PC-9 (cell line): ENCODE measurements at regions not wholly inside any gene's neighbourhood (a gene's known extent, or its start where the extent isn't known, plus 50 kb on each side); places are given as distances from the start of the nearest gene placed in this dataset.
"Not testable (repeated sequence)": the region's sequence is repeated elsewhere in the genome, so short reads cannot be mapped to it uniquely, and the experiment has no call there.

Source experiments
- BruUV-seq: library from RNA; stranded (reverse); fragments of 400-500 nt; replicated peaks from 2 replicates; lab custom pipeline; 2021; lab: Mats Ljungman, UMichigan
- CTCF ChIA-PET: fragments of 300-600 bp; sonication (Branson Sonifier 250); formaldehyde crosslinking; loops from one replicate; lab custom pipeline; 2022; ENCODE audit warnings: antibody characterized with exemption; lab: Charles Lee
- POLR2A ChIA-PET: fragments of 300-600 bp; sonication (Branson Sonifier 250); formaldehyde crosslinking; loops from one replicate; lab custom pipeline; 2022; ENCODE audit warnings: antibody characterized with exemption; ENCODE audit not compliant: unreplicated experiment; lab: Charles Lee
- DNase-seq, 2 experiments: peaks; one replicate each; pipeline versions ENCODE4 v3.0.0 to v3.0.0-alpha.2; 2015 to 2022; ENCODE audit warnings: mixed read lengths in 1 of 2
- H2AFZ ChIP-seq: fragments of 200-600 bp; sonication (generic); 2 replicates; pipeline ENCODE4 v1.8.1; 2017; ENCODE audit warnings: antibody characterized with exemption
- H3F3A ChIP-seq: fragments of 200-600 bp; sonication (generic); 2 replicates; pipeline ENCODE4 v1.8.1; 2017; ENCODE audit warnings: antibody characterized with exemption, mild to moderate bottlenecking, low read depth; ENCODE audit not compliant: insufficient read depth
- H3K27ac ChIP-seq: fragments of 200-600 bp; sonication (generic); 2 replicates; pipeline ENCODE4 v1.6.1; 2016; ENCODE audit warnings: mixed run types
- H3K27me3 ChIP-seq: fragments of 200-600 bp; sonication (generic); 2 replicates; pipeline ENCODE4 v1.6.1; 2016; ENCODE audit warnings: low read depth, mixed run types; ENCODE audit not compliant: insufficient read depth
- H3K36me3 ChIP-seq: fragments of 200-600 bp; sonication (generic); 2 replicates; pipeline ENCODE4 v1.6.1; 2016; ENCODE audit warnings: low read depth, mixed run types
- H3K4me1 ChIP-seq: fragments of 200-600 bp; sonication (generic); replicated peaks from 2 replicates; pipeline ENCODE4 v1.6.1; 2016; ENCODE audit warnings: mixed run types; ENCODE audit not compliant: insufficient read depth
- H3K4me2 ChIP-seq: fragments of 200-600 bp; sonication (generic); 2 replicates; pipeline ENCODE4 v1.6.1; 2017; ENCODE audit warnings: mixed run types
- H3K4me3 ChIP-seq: fragments of 200-600 bp; sonication (generic); 2 replicates; pipeline ENCODE4 v1.6.1; 2016; ENCODE audit warnings: mixed run types
- H3K79me2 ChIP-seq: fragments of 200-600 bp; sonication (generic); 2 replicates; pipeline ENCODE4 v1.6.1; 2017; ENCODE audit warnings: low read depth, mixed run types
- H3K9me2 ChIP-seq: fragments of 200-600 bp; sonication (generic); 2 replicates; pipeline ENCODE4 v1.8.1; 2017; ENCODE audit warnings: mild to moderate bottlenecking; ENCODE audit not compliant: insufficient read depth
- H3K9me3 ChIP-seq: fragments of 200-600 bp; sonication (generic); 2 replicates; pipeline ENCODE4 v1.8.1; 2016; ENCODE audit warnings: low read depth; ENCODE audit not compliant: insufficient read depth
- H4K20me1 ChIP-seq: fragments of 200-600 bp; sonication (generic); 2 replicates; pipeline ENCODE4 v1.8.1; 2017; ENCODE audit not compliant: insufficient read depth
- CTCF ChIP-seq: fragments of 200-600 bp; sonication (generic); conservative IDR thresholded peaks from 2 replicates; pipeline ENCODE4 v1.6.1; 2017; ENCODE audit warnings: mixed run types, antibody characterized with exemption, mild to moderate bottlenecking, moderate library complexity
- EZH2 ChIP-seq: fragments of 200-600 bp; sonication (generic); IDR thresholded peaks from 2 replicates; pipeline ENCODE4 v1.8.0; 2017; ENCODE audit warnings: antibody characterized with exemption, low read depth
- intact Hi-C: fragments of 100-400 bp; cut with micrococcal nuclease; formaldehyde crosslinking; loops from one replicate; pipeline ENCODE4 v1.10.0; 2022; ENCODE audit not compliant: unreplicated experiment

- no peaks in the 10 kb centered on the region for H3K4me1 ChIP-seq
- no peak for TF ChIP-seq EZH2
- TF ChIP-seq CTCF, result no peak
- H3K79me2 ChIP-seq, result no peaks in the 10 kb centered on the region
- H3F3A ChIP-seq, result no peaks in the 10 kb centered on the region
- intact Hi-C loops, result no loop called here
- BruUV-seq, result no TSS peak
- H3K36me3 ChIP-seq, result no peaks in the 10 kb centered on the region
- no peaks in the 10 kb centered on the region for H3K9me3 ChIP-seq
- no peaks in the 10 kb centered on the region for H3K27me3 ChIP-seq
- ChIA-PET CTCF (no interaction called here), POLR2A (no interaction called here)
- H4K20me1 ChIP-seq, result no peaks in the 10 kb centered on the region
- no peak overlapping the region for H3K4me3 ChIP-seq
- H3K9me2 ChIP-seq, result no peaks in the 10 kb centered on the region
- H3K4me2 ChIP-seq, result no peak overlapping the region
- DNase-seq, result no peak
- no peak overlapping the region for H3K27ac ChIP-seq
- no peak overlapping the region for H2AFZ ChIP-seq
Measured at GRCh38 chrX:122363112-122363795, 820.8 kb upstream of the GRIA3 start.

- CTCF ChIA-PET, H3K27ac ChIP-seq, H2AFZ ChIP-seq, H4K20me1 ChIP-seq, DNase-seq, H3K36me3 ChIP-seq, H3K4me1 ChIP-seq, H3K9me3 ChIP-seq, H3K4me3 ChIP-seq, intact Hi-C loops, H3K27me3 ChIP-seq, H3F3A ChIP-seq, H3K79me2 ChIP-seq, H3K9me2 ChIP-seq, POLR2A ChIA-PET, H3K4me2 ChIP-seq, BruUV-seq: not testable (repeated sequence)
Measured at GRCh38 chrX:122375533-122375932, 808.5 kb upstream of the GRIA3 start.

GRCh38 chrX:122389005-122389404 is 795.1 kb upstream of the GRIA3 start:
- no peak overlapping the region for H3K27ac ChIP-seq
- H3K9me3 ChIP-seq, result no peaks in the 10 kb centered on the region
- H2AFZ ChIP-seq, result no peak overlapping the region
- H3K4me3 ChIP-seq, result no peak overlapping the region
- ChIA-PET POLR2A (no interaction called here), CTCF (no interaction called here)
- H3F3A ChIP-seq, result no peaks in the 10 kb centered on the region
- TF ChIP-seq CTCF (no peak), EZH2 (no peak)
- no TSS peak for BruUV-seq
- H3K9me2 ChIP-seq, result no peaks in the 10 kb centered on the region
- intact Hi-C loops, result no loop called here
- H3K79me2 ChIP-seq, result no peaks in the 10 kb centered on the region
- H3K4me1 ChIP-seq, result no peaks in the 10 kb centered on the region
- no peak overlapping the region for H3K4me2 ChIP-seq
- DNase-seq, result no peak
- 0 out of 2 replicates have a peak, but pooled peaks cover 5% of the 10 kb centered on the region for H3K27me3 ChIP-seq
- H3K36me3 ChIP-seq, result no peaks in the 10 kb centered on the region
- no peaks in the 10 kb centered on the region; the same call in 1 of the 2 replicates for H4K20me1 ChIP-seq

GRCh38 chrX:122418758-122419157 is 765.3 kb upstream of the GRIA3 start:
- BruUV-seq, result no TSS peak
- no peaks in the 10 kb centered on the region; the same call in 1 of the 2 replicates for H3K9me2 ChIP-seq
- ChIA-PET CTCF (no interaction called here), POLR2A (no interaction called here)
- no peak overlapping the region for H3K27ac ChIP-seq
- H3F3A ChIP-seq, result no peaks in the 10 kb centered on the region
- no peaks in the 10 kb centered on the region for H4K20me1 ChIP-seq
- H3K4me2 ChIP-seq, result no peak overlapping the region
- no peaks in the 10 kb centered on the region for H3K79me2 ChIP-seq
- H2AFZ ChIP-seq, result no peak overlapping the region
- no peak overlapping the region for H3K4me3 ChIP-seq
- no peak for TF ChIP-seq CTCF
- TF ChIP-seq EZH2, result no peak
- no peaks in the 10 kb centered on the region for H3K36me3 ChIP-seq
- H3K27me3 ChIP-seq, result no peaks in the 10 kb centered on the region
- intact Hi-C loops, result no loop called here
- H3K4me1 ChIP-seq, result no peaks in the 10 kb centered on the region
- DNase-seq, result no peak
- H3K9me3 ChIP-seq, result no peaks in the 10 kb centered on the region
